H9 (cell line): ENCODE measurements at regions not wholly inside any gene's neighbourhood (a gene's known extent, or its start where the extent isn't known, plus 50 kb on each side); places are given as distances from the start of the nearest gene placed in this dataset.

Source experiments
- DNase-seq: peaks from one replicate; pipeline ENCODE4 v3.0.0-alpha.2; 2017
- H2AFZ ChIP-seq: one replicate; pipeline ENCODE4 v1.6.1; 2013; ENCODE audit warnings: mild to moderate bottlenecking, low read length, control low read depth, moderate library complexity
- H2AK5ac ChIP-seq: 2 replicates; pipeline ENCODE4 v1.6.1; 2013; ENCODE audit warnings: low read length, control low read depth, mixed read lengths; ENCODE audit not compliant: insufficient read length
- H2BK120ac ChIP-seq: one replicate; pipeline ENCODE4 v1.6.1; 2013; ENCODE audit warnings: low read depth, mild to moderate bottlenecking, low read length, control low read depth, inconsistent platforms; ENCODE audit not compliant: poor library complexity, severe bottlenecking
- H2BK12ac ChIP-seq: 2 replicates; pipeline ENCODE4 v1.6.1; 2013; ENCODE audit warnings: low read length, control low read depth, mixed read lengths, low read depth; ENCODE audit not compliant: insufficient read length
- H2BK15ac ChIP-seq: 2 replicates; pipeline ENCODE4 v1.6.1; 2013; ENCODE audit warnings: low read depth, low read length, control low read depth
- H2BK20ac ChIP-seq: one replicate; pipeline ENCODE4 v1.6.1; 2013; ENCODE audit warnings: low read depth, mild to moderate bottlenecking, low read length, control low read depth, inconsistent platforms; ENCODE audit not compliant: poor library complexity, severe bottlenecking
- H2BK5ac ChIP-seq: 2 replicates; pipeline ENCODE4 v1.6.1; 2013; ENCODE audit warnings: low read length, control low read depth, mixed read lengths; ENCODE audit not compliant: insufficient read length
- H3K14ac ChIP-seq: 2 replicates; pipeline ENCODE4 v1.6.1; 2013; ENCODE audit warnings: low read length, control low read depth; ENCODE audit not compliant: insufficient read depth
- H3K18ac ChIP-seq: 2 replicates; pipeline ENCODE4 v1.6.1; 2013; ENCODE audit warnings: low read depth, mild to moderate bottlenecking, mixed read lengths, low read length, control low read depth; ENCODE audit not compliant: insufficient read length
- H3K23ac ChIP-seq: 2 replicates; pipeline ENCODE4 v1.6.1; 2013; ENCODE audit warnings: low read length, control low read depth, mixed read lengths, low read depth; ENCODE audit not compliant: insufficient read length
- H3K23me2 ChIP-seq: 2 replicates; pipeline ENCODE4 v1.6.1; 2013; ENCODE audit warnings: low read depth, mild to moderate bottlenecking, mixed read lengths, low read length, control low read depth; ENCODE audit not compliant: insufficient read length, poor library complexity, severe bottlenecking
- H3K27ac ChIP-seq: 2 replicates; pipeline ENCODE4 v1.5.1; 2013; ENCODE audit warnings: low read length, control low read depth, mixed read lengths, low read depth; ENCODE audit not compliant: insufficient read length
- H3K27me3 ChIP-seq: 2 replicates; pipeline ENCODE4 v1.6.1; 2013; ENCODE audit warnings: low read length, control low read depth, inconsistent platforms; ENCODE audit not compliant: insufficient read depth
- H3K4ac ChIP-seq: 2 replicates; pipeline ENCODE4 v1.6.1; 2013; ENCODE audit warnings: low read depth, mild to moderate bottlenecking, control low read depth, inconsistent platforms, low read length, moderate library complexity
- H3K4me1 ChIP-seq: 2 replicates; pipeline ENCODE4 v1.6.1; 2013; ENCODE audit warnings: low read length, control low read depth, inconsistent platforms; ENCODE audit not compliant: insufficient read depth
- H3K4me2 ChIP-seq: 2 replicates; pipeline ENCODE4 v1.6.1; 2013; ENCODE audit warnings: low read length, control low read depth, mixed read lengths; ENCODE audit not compliant: insufficient read length, insufficient read depth
- H3K56ac ChIP-seq: 2 replicates; pipeline ENCODE4 v1.6.1; 2013; ENCODE audit warnings: low read depth, mild to moderate bottlenecking, mixed read lengths, low read length, control low read depth; ENCODE audit not compliant: insufficient read length
- H3K79me1 ChIP-seq: 2 replicates; pipeline ENCODE4 v1.6.1; 2013; ENCODE audit warnings: low read depth, mild to moderate bottlenecking, moderate library complexity, low read length, control low read depth, inconsistent platforms; ENCODE audit not compliant: insufficient read depth, poor library complexity, severe bottlenecking
- H3K79me2 ChIP-seq: 2 replicates; pipeline ENCODE4 v1.6.1; 2013; ENCODE audit warnings: low read length, control low read depth, inconsistent platforms; ENCODE audit not compliant: insufficient read depth
- H3K9ac ChIP-seq: 2 replicates; pipeline ENCODE4 v1.6.1; 2013; ENCODE audit warnings: low read length, control low read depth, mixed read lengths; ENCODE audit not compliant: insufficient read length; ENCODE audit errors: extremely low read depth
- H3K9me3 ChIP-seq: one replicate; pipeline ENCODE4 v1.6.1; 2013; ENCODE audit warnings: low read depth, low read length, inconsistent platforms; ENCODE audit not compliant: control insufficient read depth
- H3T11ph ChIP-seq: one replicate; pipeline ENCODE4 v1.6.1; 2013; ENCODE audit warnings: mild to moderate bottlenecking, low read length, control low read depth, inconsistent platforms
- H4K20me1 ChIP-seq: one replicate; pipeline ENCODE4 v1.6.1; 2013; ENCODE audit not compliant: control insufficient read depth, insufficient read length, insufficient read depth
- H4K5ac ChIP-seq: 2 replicates; pipeline ENCODE4 v1.6.1; 2013; ENCODE audit warnings: low read depth, mild to moderate bottlenecking, mixed read lengths, low read length, control low read depth; ENCODE audit not compliant: insufficient read length
- H4K8ac ChIP-seq: replicated peaks from 2 replicates; pipeline ENCODE4 v1.6.1; 2013; ENCODE audit warnings: low read length, control low read depth, mixed read lengths, low read depth; ENCODE audit not compliant: insufficient read length
- H4K91ac ChIP-seq: 2 replicates; pipeline ENCODE4 v1.6.1; 2013; ENCODE audit warnings: low read depth, mild to moderate bottlenecking, moderate library complexity, mixed read lengths, low read length, control low read depth; ENCODE audit not compliant: insufficient read length
- H3K27ac Mint-ChIP-seq, 3 experiments: 2 replicates in 2 of 3; 3 replicates in 1 of 3; pipeline ENCODE4 v1.8.0; 2020 to 2021; ENCODE audit warnings: mixed read lengths in 3 of 3, mild to moderate bottlenecking in 1 of 3, moderate library complexity in 1 of 3
- H3K27me3 Mint-ChIP-seq: 2 replicates; pipeline ENCODE4 v1.8.0; 2021; ENCODE audit warnings: low read depth, mild to moderate bottlenecking, moderate library complexity, mixed read lengths
- H3K36me3 Mint-ChIP-seq, 3 experiments: 2 replicates in 2 of 3; 3 replicates in 1 of 3; pipeline ENCODE4 v1.8.0; 2020 to 2021; ENCODE audit warnings: low read depth in 3 of 3, mixed read lengths in 3 of 3; ENCODE audit not compliant: insufficient read depth in 1 of 3
- H3K4me1 Mint-ChIP-seq, 2 experiments: 2 replicates each; pipeline ENCODE4 v1.8.0; 2020; ENCODE audit warnings: mixed read lengths in 2 of 2
- H3K4me3 Mint-ChIP-seq, 2 experiments: 2 replicates in 1 of 2; 3 replicates in 1 of 2; pipeline ENCODE4 v1.8.0; 2020 to 2021; ENCODE audit warnings: mild to moderate bottlenecking in 2 of 2, mixed read lengths in 2 of 2, moderate library complexity in 1 of 2
- H3K9me3 Mint-ChIP-seq, 2 experiments: 2 replicates in 1 of 2; 3 replicates in 1 of 2; pipeline ENCODE4 v1.8.0; 2020; ENCODE audit warnings: mild to moderate bottlenecking in 2 of 2, mixed read lengths in 2 of 2, moderate library complexity in 1 of 2
- TF ChIP-seq, protein P1 (sequence below): fragments of 200-600 bp; sonication (generic); conservative IDR thresholded peaks from 3 replicates; pipeline ENCODE4 v1.8.0; 2021; ENCODE audit warnings: antibody characterized with exemption, mild to moderate bottlenecking

DNA sequence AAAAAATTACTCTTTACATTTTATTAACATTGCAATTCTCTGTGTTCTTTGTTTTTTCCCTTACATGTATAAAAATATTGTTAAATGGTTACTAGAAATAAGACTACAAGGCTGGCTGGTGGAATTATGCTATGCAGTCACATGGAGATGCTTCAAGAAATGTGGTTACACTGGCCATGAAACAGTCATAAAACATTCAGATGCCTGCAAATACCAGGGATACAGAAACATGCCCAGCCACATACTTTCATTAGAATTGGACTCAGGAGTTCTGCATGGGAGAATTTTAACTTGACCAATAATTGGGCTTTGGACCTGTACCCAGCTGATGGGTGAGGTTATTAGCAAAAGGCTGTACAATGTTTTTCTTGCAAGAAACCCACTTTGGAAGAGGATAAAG, 1407.7 kb upstream of the SLC10A2 start:
- Mint-ChIP-seq H3K9me3 (peaks cover 9% of the 10 kb centered on the region in 2 experiments; a peak in 4 of 5 replicates), H3K4me1 (no peaks in the 10 kb centered on the region), H3K4me3 (no peak overlapping the region), H3K27me3 (no peaks in the 10 kb centered on the region), H3K36me3 (peaks cover 0 to 14% (median 3%) of the 10 kb centered on the region in 3 experiments; a peak in 6 of 7 replicates), H3K27ac (no peak overlapping the region)
- Histone ChIP-seq H4K91ac (no peak overlapping the region), H2BK120ac (no peak overlapping the region), H3T11ph (no peak overlapping the region), H3K27ac (no peak overlapping the region), H3K79me2 (no peaks in the 10 kb centered on the region), H3K18ac (no peak overlapping the region), H2BK5ac (no peak overlapping the region), H3K4ac (no peak overlapping the region), H3K79me1 (no peaks in the 10 kb centered on the region), H3K23me2 (no peaks in the 10 kb centered on the region), H2AK5ac (no peak overlapping the region), H3K9ac (no peak overlapping the region), H3K9me3 (no peaks in the 10 kb centered on the region), H2BK15ac (no peak overlapping the region), H2AFZ (no peak overlapping the region), H3K4me1 (no peaks in the 10 kb centered on the region), H3K23ac (no peak overlapping the region), H3K14ac (no peak overlapping the region), H2BK20ac (no peak overlapping the region), H3K56ac (no peak overlapping the region), H4K20me1 (no peaks in the 10 kb centered on the region), H3K4me2 (no peak overlapping the region), H4K8ac (no peak overlapping the region), H4K5ac (no peak overlapping the region), H2BK12ac (no peak overlapping the region), H3K27me3 (no peaks in the 10 kb centered on the region)
- TF ChIP-seq, protein P1, sequence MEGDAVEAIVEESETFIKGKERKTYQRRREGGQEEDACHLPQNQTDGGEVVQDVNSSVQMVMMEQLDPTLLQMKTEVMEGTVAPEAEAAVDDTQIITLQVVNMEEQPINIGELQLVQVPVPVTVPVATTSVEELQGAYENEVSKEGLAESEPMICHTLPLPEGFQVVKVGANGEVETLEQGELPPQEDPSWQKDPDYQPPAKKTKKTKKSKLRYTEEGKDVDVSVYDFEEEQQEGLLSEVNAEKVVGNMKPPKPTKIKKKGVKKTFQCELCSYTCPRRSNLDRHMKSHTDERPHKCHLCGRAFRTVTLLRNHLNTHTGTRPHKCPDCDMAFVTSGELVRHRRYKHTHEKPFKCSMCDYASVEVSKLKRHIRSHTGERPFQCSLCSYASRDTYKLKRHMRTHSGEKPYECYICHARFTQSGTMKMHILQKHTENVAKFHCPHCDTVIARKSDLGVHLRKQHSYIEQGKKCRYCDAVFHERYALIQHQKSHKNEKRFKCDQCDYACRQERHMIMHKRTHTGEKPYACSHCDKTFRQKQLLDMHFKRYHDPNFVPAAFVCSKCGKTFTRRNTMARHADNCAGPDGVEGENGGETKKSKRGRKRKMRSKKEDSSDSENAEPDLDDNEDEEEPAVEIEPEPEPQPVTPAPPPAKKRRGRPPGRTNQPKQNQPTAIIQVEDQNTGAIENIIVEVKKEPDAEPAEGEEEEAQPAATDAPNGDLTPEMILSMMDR = no peak
- no peak for DNase-seq
